ENCODE measurements at regions not wholly inside any gene's neighbourhood (a gene's known extent, or its start where the extent isn't known, plus 50 kb on each side); places are given as distances from the start of the nearest gene placed in this dataset.

DNA sequence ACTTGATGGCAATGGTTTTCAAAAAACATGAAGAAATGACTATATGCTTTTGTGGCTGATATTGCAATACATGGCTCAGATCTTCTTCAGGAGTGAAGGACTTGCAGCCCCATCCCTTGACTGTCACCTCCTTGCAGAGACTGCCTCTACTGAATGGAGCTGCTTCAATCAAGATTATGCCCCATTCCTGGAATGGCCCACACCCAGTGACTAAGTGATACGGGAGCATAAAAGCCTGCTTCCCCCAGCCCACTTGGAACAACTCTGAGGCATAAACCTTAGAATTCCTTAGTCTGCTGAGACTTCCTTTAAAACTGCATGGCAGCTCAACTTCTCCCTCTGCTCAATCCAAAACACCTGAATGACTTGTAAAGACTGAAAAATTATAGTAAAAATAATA is 957.1 kb downstream of the SORCS3 start:
- H3K4me3 ChIP-seq (ENCODE audit: insufficient read depth, low read depth, low read length) = no peak overlapping the region
- H3K4me2 ChIP-seq (ENCODE audit: low read depth, low read length) = no peak overlapping the region
- no peaks in the 10 kb centered on the region for H4K20me1 ChIP-seq (ENCODE audit: insufficient read depth, low read length)
- H2BK15ac ChIP-seq (ENCODE audit: low read depth, low read length) = no peak overlapping the region
- no TSS peak for BruUV-seq (replicated peaks)
- H3K4me1 ChIP-seq (ENCODE audit: control insufficient read depth, insufficient read depth, low read length) = no peaks in the 10 kb centered on the region
- no peaks in the 10 kb centered on the region for H3K27me3 ChIP-seq (ENCODE audit: control insufficient read depth, insufficient read depth, low read length)
- H3K9me3 ChIP-seq (ENCODE audit: control insufficient read depth, insufficient read depth, low read length) = no peaks in the 10 kb centered on the region
- WGBS, 2 experiments (ENCODE audit: extremely low coverage in 2 of 2, insufficient read length in 1 of 2) = 60% methylated on average over 1 of the region's 1 CpG; no CpG with 5 or more reads in 1 of the 2 experiments
- ATAC-seq (ENCODE audit: low read depth) = no peak
- in situ Hi-C loops (cut with MboI; ENCODE audit: low sequenced_read_pairs) (no loop called here), dilution Hi-C loops (cut with HindIII; ENCODE audit: low sequenced_read_pairs, unreplicated experiment) (no loop called here), intact Hi-C loops (cut with micrococcal nuclease) (no loop called here)
- no peak for DNase-seq
- H2AFZ ChIP-seq (replicated peaks; ENCODE audit: low read length, poor library complexity) = no peak overlapping the region
- peak overlapping the region; percentile 65 for H2AK9ac ChIP-seq (replicated peaks; ENCODE audit: low read depth, low read length, poor library complexity)
- H2AK5ac ChIP-seq (ENCODE audit: low read depth, low read length) = no peak overlapping the region
- H3K79me1 ChIP-seq (ENCODE audit: low read depth in 1 of 2, low read length in 2 of 2) = no peaks in the 10 kb centered on the region
- no peak overlapping the region for H4K5ac ChIP-seq (ENCODE audit: low read depth, low read length)
- H3K9ac ChIP-seq (ENCODE audit: low read depth, low read length) = no peak overlapping the region
- no peak overlapping the region for H4K91ac ChIP-seq (ENCODE audit: insufficient read depth, low read depth, low read length)
- no peak for TF ChIP-seq MXI1 (IDR thresholded peaks at IDR 0.05; ENCODE audit: borderline replicate concordance, low read depth, low read length)
- H3K56ac ChIP-seq (ENCODE audit: extremely low read depth, insufficient read depth, low read length) = no peak overlapping the region
- H2BK5ac ChIP-seq (ENCODE audit: low read depth, low read length, poor library complexity, severe bottlenecking) = no peak overlapping the region
- no peak overlapping the region for H3K23ac ChIP-seq (ENCODE audit: low read depth, low read length)
- POLR2A ChIA-PET (ENCODE audit: unreplicated experiment) = no interaction called here
- H2BK20ac ChIP-seq (ENCODE audit: low read depth, low read length) = no peak overlapping the region
- H3K27ac ChIP-seq (ENCODE audit: insufficient read depth, low read length) = no peak overlapping the region
- no peak overlapping the region for H3K14ac ChIP-seq (replicated peaks; ENCODE audit: low read depth, low read length)
- no peaks in the 10 kb centered on the region for H3K9me1 ChIP-seq (ENCODE audit: insufficient read depth, low read length)
- H2BK120ac ChIP-seq (ENCODE audit: low read depth, low read length) = no peak overlapping the region
- no peak overlapping the region for H4K8ac ChIP-seq (ENCODE audit: low read depth in 2 of 2, low read length in 2 of 2)
- CTCF ChIA-PET = no interaction called here
- no peaks in the 10 kb centered on the region for H3K36me3 ChIP-seq (ENCODE audit: control insufficient read depth, insufficient read depth, low read length)
- H3K18ac ChIP-seq (ENCODE audit: low read depth, low read length) = no peak overlapping the region
- H3K4ac ChIP-seq (ENCODE audit: low read depth, low read length) = no peak overlapping the region
